Psoas muscle (tissue), 7 donors: ENCODE measurements at regions not wholly inside any gene's neighbourhood (a gene's known extent, or its start where the extent isn't known, plus 50 kb on each side); places are given as distances from the start of the nearest gene placed in this dataset.

ENCODE experiments used
- ATAC-seq, 4 donors: fragments of 200-7000 bp; cut with Tn5 transposase; one replicate each; pipeline ENCODE4 v1.9.1; 2020; ENCODE audit warnings: moderate library complexity in 3 of 4, mild to moderate bottlenecking in 2 of 4
- DNase-seq, 2 donors: peaks; one replicate each; pipeline ENCODE4 v3.0.0-alpha.2; 2020
- H3K27ac ChIP-seq: fragments of 200-600 bp; one replicate; pipeline ENCODE4 v1.8.0; 2022
- H3K27me3 ChIP-seq, 3 donors: fragments of 200-600 bp in 1 of 3; one replicate each; pipeline versions ENCODE4 v1.6.1 to v1.8.0; 2013 to 2022; ENCODE audit warnings: low read length in 2 of 3, mild to moderate bottlenecking in 2 of 3, moderate library complexity in 1 of 3; ENCODE audit not compliant: insufficient read depth in 3 of 3
- H3K36me3 ChIP-seq, 2 donors: fragments of 200-600 bp in 1 of 2; one replicate each; pipeline versions ENCODE4 v1.6.1 to v1.8.0; 2013 to 2022; ENCODE audit warnings: low read depth in 1 of 2, mild to moderate bottlenecking in 1 of 2, moderate library complexity in 1 of 2; ENCODE audit not compliant: insufficient read depth in 1 of 2
- H3K4me1 ChIP-seq: fragments of 200-600 bp; one replicate; pipeline ENCODE4 v1.8.0; 2022
- H3K4me3 ChIP-seq: fragments of 200-600 bp; one replicate; pipeline ENCODE4 v1.8.0; 2022; ENCODE audit warnings: mild to moderate bottlenecking
- H3K9me3 ChIP-seq: fragments of 200-600 bp; one replicate; pipeline ENCODE4 v1.8.0; 2022
- WGBS, 3 donors: extraction: QIAGEN DNeasy Blood & Tissue Kit; methylation state at CpG; one replicate each; pipeline versions ENCODE4 v1.1.6 to v1.1.7; 2013; 5-methylcytosine and 5-hydroxymethylcytosine counted together
- intact Hi-C, 2 donors: fragments of 100-400 bp; cut with DNase I; formaldehyde crosslinking; loops; one replicate each; pipeline versions ENCODE4 v1.11.0 to v1.14.2; 2022
- TF ChIP-seq, protein P1 (sequence below): fragments of 200-600 bp; IDR thresholded peaks from one replicate; pipeline ENCODE4 v1.8.0; 2022; ENCODE audit warnings: antibody characterized with exemption
- donor health status: healthy with polysubstance abuse.
- donor health status: DM: no; HTN: no; CAD: no; lungs with moderate emphysema.
- donor health status: Bipolar disorder and iron deficiency.
- donor health status: healthy.
- donor health status: DM: yes; HTN: yes; CAD: no.
- donor health status: DM: no; HTN: no; CAD: no.
- donor health status: DM: yes; HTN: yes; CAD: no.

DNA sequence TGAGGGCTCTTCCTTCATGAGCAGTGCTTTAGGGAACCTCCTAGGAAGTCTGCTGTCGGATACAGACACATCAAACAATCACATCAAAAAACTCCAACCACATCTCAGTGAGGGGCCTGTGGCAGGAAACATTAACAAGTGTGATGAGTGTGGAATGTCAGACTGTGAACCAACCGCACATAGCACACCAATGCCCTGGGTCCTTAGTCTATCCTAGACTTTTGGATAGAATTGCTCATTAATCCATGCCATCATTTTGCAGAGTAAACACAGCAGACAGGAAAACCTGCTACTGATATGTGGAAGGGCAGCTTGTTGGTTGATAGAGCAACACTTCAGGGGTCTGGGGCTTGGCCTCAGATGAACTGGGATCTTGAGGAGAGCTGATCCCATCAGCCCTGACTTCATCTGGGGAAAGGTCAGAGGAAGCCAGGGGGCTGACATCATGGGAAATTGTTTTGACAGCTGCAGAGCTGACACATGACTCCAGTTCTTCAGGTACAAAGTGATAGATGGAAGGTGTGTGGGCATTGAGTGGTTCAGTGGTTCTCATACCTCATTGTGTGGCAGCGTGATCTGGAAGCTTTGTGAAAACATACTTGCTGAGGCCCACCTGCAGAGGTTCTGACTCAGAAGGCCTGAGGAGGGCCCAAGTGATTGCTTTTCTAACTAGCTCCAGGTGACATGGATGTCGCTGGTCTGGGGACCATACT, 193.3 kb downstream of the DIRAS2 start:
- 65 to 89% (median 66%) methylated on average over 4 of the region's 4 CpGs for WGBS, 3 donors
- DNase-seq (no peak), ATAC-seq (no peak)
- Histone ChIP-seq H3K4me3 (no peak overlapping the region), H3K27ac (no peak overlapping the region), H3K4me1 (no peaks in the 10 kb centered on the region), H3K36me3 (no peaks in the 10 kb centered on the region), H3K9me3 (no peaks in the 10 kb centered on the region), H3K27me3 (peaks cover 0 to 3% (median 0%) of the 10 kb centered on the region in 3 donors)
- TF ChIP-seq, protein P1, sequence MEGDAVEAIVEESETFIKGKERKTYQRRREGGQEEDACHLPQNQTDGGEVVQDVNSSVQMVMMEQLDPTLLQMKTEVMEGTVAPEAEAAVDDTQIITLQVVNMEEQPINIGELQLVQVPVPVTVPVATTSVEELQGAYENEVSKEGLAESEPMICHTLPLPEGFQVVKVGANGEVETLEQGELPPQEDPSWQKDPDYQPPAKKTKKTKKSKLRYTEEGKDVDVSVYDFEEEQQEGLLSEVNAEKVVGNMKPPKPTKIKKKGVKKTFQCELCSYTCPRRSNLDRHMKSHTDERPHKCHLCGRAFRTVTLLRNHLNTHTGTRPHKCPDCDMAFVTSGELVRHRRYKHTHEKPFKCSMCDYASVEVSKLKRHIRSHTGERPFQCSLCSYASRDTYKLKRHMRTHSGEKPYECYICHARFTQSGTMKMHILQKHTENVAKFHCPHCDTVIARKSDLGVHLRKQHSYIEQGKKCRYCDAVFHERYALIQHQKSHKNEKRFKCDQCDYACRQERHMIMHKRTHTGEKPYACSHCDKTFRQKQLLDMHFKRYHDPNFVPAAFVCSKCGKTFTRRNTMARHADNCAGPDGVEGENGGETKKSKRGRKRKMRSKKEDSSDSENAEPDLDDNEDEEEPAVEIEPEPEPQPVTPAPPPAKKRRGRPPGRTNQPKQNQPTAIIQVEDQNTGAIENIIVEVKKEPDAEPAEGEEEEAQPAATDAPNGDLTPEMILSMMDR: no peak
- intact Hi-C loops: no loop called here

DNA sequence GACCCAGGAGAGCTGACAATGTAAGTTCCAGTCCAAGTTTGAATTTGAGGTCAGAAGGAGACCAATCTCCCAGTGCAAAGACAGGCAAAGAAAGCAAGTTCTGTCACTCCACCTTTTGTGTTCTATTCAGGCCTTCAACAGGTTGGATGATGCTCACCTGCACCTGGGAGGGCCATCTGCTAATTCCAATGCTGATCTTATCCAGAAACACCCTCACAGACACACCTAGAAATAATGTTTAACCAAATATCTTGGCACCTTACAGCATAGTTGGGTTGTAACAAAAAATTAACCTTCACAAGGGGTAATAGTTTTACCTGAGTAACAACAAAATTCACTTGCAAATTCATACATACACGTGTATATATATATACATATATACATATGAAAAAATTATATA, 190.8 kb downstream of the DIRAS2 start:
- intact Hi-C loops: no loop called here
- DNase-seq: no peak
- H3K9me3 ChIP-seq: no peaks in the 10 kb centered on the region
- no peaks in the 10 kb centered on the region for H3K36me3 ChIP-seq
- 0 to 74% (median 2%) methylated on average over 1 of the region's 1 CpG for whole genome bisulfite sequencing, 3 donors
- no peaks in the 10 kb centered on the region for H3K4me1 ChIP-seq
- no peak overlapping the region for H3K27ac ChIP-seq
- ATAC-seq: no peak
- H3K4me3 ChIP-seq: no peak overlapping the region
- peaks cover 0 to 2% (median 0%) of the 10 kb centered on the region in 3 donors for H3K27me3 ChIP-seq
- TF ChIP-seq, protein P1: no peak

DNA sequence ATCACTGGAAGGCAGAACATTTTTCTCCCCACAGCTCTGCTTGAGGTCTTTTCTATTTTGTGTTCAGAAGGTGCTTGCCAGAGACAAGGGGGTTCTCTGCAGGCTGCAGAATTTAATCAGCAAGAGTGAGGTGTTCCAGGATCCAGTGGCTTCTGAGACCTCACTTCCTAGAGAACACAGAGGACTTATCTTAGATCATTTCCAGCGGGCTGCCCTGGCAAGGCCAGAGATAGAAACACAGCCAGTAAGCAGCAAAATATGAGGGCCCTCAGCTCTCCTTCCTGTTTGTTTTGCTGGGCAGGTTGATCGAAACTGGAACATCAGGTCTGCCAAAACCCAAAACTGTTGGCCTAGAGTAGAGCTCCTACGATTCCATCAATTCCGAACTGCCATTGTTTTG, 187.3 kb downstream of the DIRAS2 start:
- intact Hi-C loops: no loop called here
- H3K27me3 ChIP-seq: peaks cover 0 to 2% (median 2%) of the 10 kb centered on the region in 3 donors
- H3K36me3 ChIP-seq: no peaks in the 10 kb centered on the region
- no peak overlapping the region for H3K27ac ChIP-seq
- DNase-seq (no peak), ATAC-seq (no peak)
- TF ChIP-seq, protein P1: no peak
- H3K4me1 ChIP-seq: no peaks in the 10 kb centered on the region
- no peak overlapping the region for H3K4me3 ChIP-seq
- WGBS, 3 donors: 87 to 92% (median 88%) methylated on average over 4 of the region's 4 CpGs
- H3K9me3 ChIP-seq: no peaks in the 10 kb centered on the region

DNA sequence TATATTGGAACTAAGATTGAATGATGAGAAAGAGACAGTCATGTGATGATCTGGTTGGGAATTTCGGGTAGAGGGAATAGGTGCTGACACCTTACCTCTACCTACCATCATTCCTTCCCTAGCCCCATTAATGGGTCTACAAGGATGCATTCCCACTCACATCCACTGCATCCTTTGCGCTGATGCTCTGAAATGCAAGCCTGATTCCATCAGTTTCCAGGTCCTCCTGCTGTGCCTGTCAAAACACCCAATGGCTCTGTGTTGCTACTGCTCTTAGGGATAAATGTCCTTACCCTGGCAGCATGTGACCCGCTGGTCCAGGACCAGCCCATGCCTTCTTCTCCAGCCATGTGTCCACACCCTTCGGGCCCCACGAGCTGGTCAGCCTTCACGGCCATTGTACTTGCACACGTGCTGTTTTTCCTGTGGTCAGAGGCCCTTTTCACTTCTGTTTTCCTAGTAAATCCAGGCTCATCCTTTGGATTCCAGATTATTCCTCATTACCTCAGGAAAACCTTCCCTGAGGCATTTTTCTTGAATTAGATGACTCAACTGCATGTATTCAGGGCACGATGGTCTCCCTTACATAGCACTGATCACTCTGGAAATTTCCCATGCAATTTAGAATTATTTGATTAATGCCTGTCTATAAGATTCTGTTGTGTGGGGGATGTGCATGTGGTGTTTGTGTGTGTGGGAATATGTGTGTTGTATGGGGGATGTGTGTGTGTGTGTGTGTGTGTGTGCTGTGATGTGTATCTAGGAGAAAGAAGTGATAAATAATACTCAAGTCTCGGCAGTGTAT, 185.0 kb downstream of the DIRAS2 start:
- ATAC-seq (no peak), DNase-seq (no peak)
- Histone ChIP-seq H3K36me3 (no peaks in the 10 kb centered on the region), H3K4me1 (no peaks in the 10 kb centered on the region), H3K27ac (no peak overlapping the region), H3K27me3 (peaks cover 0 to 4% (median 0%) of the 10 kb centered on the region in 3 donors), H3K4me3 (no peak overlapping the region), H3K9me3 (no peaks in the 10 kb centered on the region)
- 81 to 85% (median 83%) methylated on average over 9 of the region's 9 CpGs for WGBS, 3 donors
- TF ChIP-seq, protein P1: no peak
- intact Hi-C loops: no loop called here
